IMR-90 (cell line): ENCODE measurements at regions not wholly inside any gene's neighbourhood (a gene's known extent, or its start where the extent isn't known, plus 50 kb on each side); places are given as distances from the start of the nearest gene placed in this dataset.

Experiments used
- ATAC-seq: fragments of 200-7000 bp; cut with Tn5 transposase; 2 replicates; pipeline ENCODE4 v1.9.1; 2020; ENCODE audit warnings: low read depth, mild to moderate bottlenecking, moderate library complexity
- BruUV-seq: library from RNA; stranded (reverse); fragments of 400-500 nt; replicated peaks from 2 replicates; lab custom pipeline; 2021; lab: Mats Ljungman, UMichigan
- CTCF ChIA-PET: fragments of 300-600 bp; formaldehyde crosslinking; extraction: SDS; loops from one replicate; lab custom pipeline; 2021; ENCODE audit warnings: antibody characterized with exemption; lab: Yijun Ruan, JAX
- POLR2A ChIA-PET: fragments of 300-600 bp; sonication (Branson Sonifier 250); formaldehyde crosslinking; loops from one replicate; lab custom pipeline; 2022; ENCODE audit warnings: antibody characterized with exemption; ENCODE audit not compliant: unreplicated experiment; lab: Charles Lee
- DNase-seq: peaks from one replicate; pipeline ENCODE4 v3.0.0; 2013
- H2AFZ ChIP-seq: replicated peaks from 2 replicates; pipeline ENCODE3; 2013; ENCODE audit warnings: low read length, mild to moderate bottlenecking; ENCODE audit not compliant: poor library complexity
- H2AK5ac ChIP-seq: 2 replicates; pipeline ENCODE4 v1.6.1; 2013; ENCODE audit warnings: low read depth, low read length, inconsistent platforms
- H2AK9ac ChIP-seq: replicated peaks from 2 replicates; pipeline ENCODE3; 2013; ENCODE audit warnings: mild to moderate bottlenecking, low read depth, low read length, moderate library complexity; ENCODE audit not compliant: poor library complexity
- H2BK120ac ChIP-seq: 2 replicates; pipeline ENCODE4 v1.6.1; 2013; ENCODE audit warnings: low read depth, low read length, inconsistent platforms
- H2BK15ac ChIP-seq: 3 replicates; pipeline ENCODE4 v1.6.1; 2013; ENCODE audit warnings: low read depth, low read length, inconsistent platforms
- H2BK20ac ChIP-seq: 2 replicates; pipeline ENCODE4 v1.6.1; 2013; ENCODE audit warnings: low read depth, mild to moderate bottlenecking, inconsistent platforms, low read length, moderate library complexity
- H2BK5ac ChIP-seq: 2 replicates; pipeline ENCODE4 v1.6.1; 2013; ENCODE audit warnings: mild to moderate bottlenecking, low read depth, low read length, inconsistent platforms; ENCODE audit not compliant: poor library complexity, severe bottlenecking
- H3K14ac ChIP-seq: replicated peaks from 2 replicates; pipeline ENCODE4 v1.6.1; 2013; ENCODE audit warnings: low read depth, low read length, inconsistent platforms
- H3K18ac ChIP-seq: 2 replicates; pipeline ENCODE4 v1.6.1; 2013; ENCODE audit warnings: low read depth, low read length, control low read depth
- H3K23ac ChIP-seq: 2 replicates; pipeline ENCODE4 v1.6.1; 2013; ENCODE audit warnings: low read depth, low read length, inconsistent platforms
- H3K27ac ChIP-seq: 2 replicates; pipeline ENCODE4 v1.5.1; 2013; ENCODE audit warnings: mild to moderate bottlenecking, control low read depth, low read length; ENCODE audit not compliant: insufficient read depth
- H3K27me3 ChIP-seq: 2 replicates; pipeline ENCODE4 v1.6.1; 2013; ENCODE audit warnings: low read length; ENCODE audit not compliant: control insufficient read depth, insufficient read depth
- H3K36me3 ChIP-seq: 2 replicates; pipeline ENCODE4 v1.6.1; 2013; ENCODE audit warnings: low read length, mixed read lengths; ENCODE audit not compliant: control insufficient read depth, insufficient read depth
- H3K4ac ChIP-seq: 2 replicates; pipeline ENCODE4 v1.6.1; 2013; ENCODE audit warnings: low read depth, low read length, inconsistent platforms
- H3K4me1 ChIP-seq: 2 replicates; pipeline ENCODE4 v1.6.1; 2013; ENCODE audit warnings: low read length, mixed read lengths; ENCODE audit not compliant: control insufficient read depth, insufficient read depth
- H3K4me2 ChIP-seq: 2 replicates; pipeline ENCODE4 v1.6.1; 2013; ENCODE audit warnings: low read depth, mild to moderate bottlenecking, control low read depth, low read length, moderate library complexity
- H3K4me3 ChIP-seq: 2 replicates; pipeline ENCODE4 v1.5.1; 2013; ENCODE audit warnings: low read depth, mild to moderate bottlenecking, control low read depth, low read length, moderate library complexity; ENCODE audit not compliant: insufficient read depth
- H3K56ac ChIP-seq: 2 replicates; pipeline ENCODE4 v1.6.1; 2013; ENCODE audit warnings: low read length, inconsistent platforms; ENCODE audit not compliant: insufficient read depth; ENCODE audit errors: extremely low read depth
- H3K79me1 ChIP-seq, 2 experiments: 2 replicates each; pipeline ENCODE4 v1.6.1; 2013; ENCODE audit warnings: low read length in 2 of 2, inconsistent platforms in 1 of 2, low read depth in 1 of 2
- H3K9ac ChIP-seq: 2 replicates; pipeline ENCODE4 v1.6.1; 2013; ENCODE audit warnings: low read depth, low read length, control low read depth
- H3K9me1 ChIP-seq: 2 replicates; pipeline ENCODE4 v1.6.1; 2013; ENCODE audit warnings: low read length, inconsistent platforms; ENCODE audit not compliant: insufficient read depth
- H3K9me3 ChIP-seq: 2 replicates; pipeline ENCODE4 v1.6.1; 2013; ENCODE audit warnings: low read length; ENCODE audit not compliant: control insufficient read depth, insufficient read depth
- H4K20me1 ChIP-seq: 2 replicates; pipeline ENCODE4 v1.6.1; 2013; ENCODE audit warnings: low read length, inconsistent platforms; ENCODE audit not compliant: insufficient read depth
- H4K5ac ChIP-seq: 2 replicates; pipeline ENCODE4 v1.6.1; 2013; ENCODE audit warnings: mild to moderate bottlenecking, low read depth, low read length, control low read depth
- H4K8ac ChIP-seq, 2 experiments: 2 replicates each; pipeline ENCODE4 v1.6.1; 2013; ENCODE audit warnings: low read depth in 2 of 2, low read length in 2 of 2, control low read depth in 1 of 2, inconsistent platforms in 1 of 2
- H4K91ac ChIP-seq: 2 replicates; pipeline ENCODE4 v1.6.1; 2013; ENCODE audit warnings: low read depth, low read length, inconsistent platforms; ENCODE audit not compliant: insufficient read depth
- BHLHE40 ChIP-seq: fragments of 150-350 bp; IDR thresholded peaks from 2 replicates; pipeline ENCODE4 v1.6.1; 2016; ENCODE audit warnings: mild to moderate bottlenecking, low read depth, low read length
- CEBPB ChIP-seq: IDR thresholded peaks from 2 replicates; pipeline ENCODE4 v1.6.1; 2012; ENCODE audit warnings: low read depth, low read length, improper control_type of control experiment
- CHD1 ChIP-seq: IDR thresholded peaks from 2 replicates; pipeline ENCODE4 v1.6.1; 2012; ENCODE audit warnings: low read depth, low read length, improper control_type of control experiment
- CTCF ChIP-seq: conservative IDR thresholded peaks from 2 replicates; pipeline ENCODE4 v1.5.1; 2012; ENCODE audit warnings: mild to moderate bottlenecking, low read depth, low read length, improper control_type of control experiment
- ELK1 ChIP-seq: fragments of 150-350 bp; IDR thresholded peaks from 2 replicates; pipeline ENCODE4 v1.6.1; 2016; ENCODE audit warnings: low read depth, mild to moderate bottlenecking, low read length, moderate library complexity, borderline replicate concordance
- FOS ChIP-seq: fragments of 150-350 bp; IDR thresholded peaks from 2 replicates; pipeline ENCODE4 v1.6.1; 2016; ENCODE audit warnings: low read depth, low read length
- MAFK ChIP-seq: IDR thresholded peaks from 2 replicates; pipeline ENCODE4 v1.6.1; 2012; ENCODE audit warnings: low read depth, low read length, improper control_type of control experiment
- MAZ ChIP-seq: IDR thresholded peaks from 2 replicates; pipeline ENCODE4 v1.6.1; 2012; ENCODE audit warnings: low read depth, mild to moderate bottlenecking, low read length, improper control_type of control experiment, moderate library complexity, borderline replicate concordance
- MXI1 ChIP-seq: IDR thresholded peaks from 2 replicates; pipeline ENCODE4 v1.6.1; 2012; ENCODE audit warnings: low read depth, mild to moderate bottlenecking, low read length, moderate library complexity, borderline replicate concordance
- NFE2L2 ChIP-seq: fragments of 150-350 bp; IDR thresholded peaks from 2 replicates; pipeline ENCODE4 v1.6.1; 2016; ENCODE audit warnings: low read depth, mild to moderate bottlenecking, low read length
- POLR2A ChIP-seq: IDR thresholded peaks from 2 replicates; pipeline ENCODE4 v1.6.1; 2012; ENCODE audit warnings: mild to moderate bottlenecking, low read depth, low read length
- RAD21 ChIP-seq: IDR thresholded peaks from 2 replicates; pipeline ENCODE4 v1.6.1; 2012; ENCODE audit warnings: low read length, improper control_type of control experiment
- RCOR1 ChIP-seq: IDR thresholded peaks from 2 replicates; pipeline ENCODE4 v1.6.1; 2012; ENCODE audit warnings: mild to moderate bottlenecking, low read length, improper control_type of control experiment; ENCODE audit not compliant: insufficient replicate concordance
- RFX5 ChIP-seq: IDR thresholded peaks from 2 replicates; pipeline ENCODE4 v1.8.0; 2012; ENCODE audit warnings: low read depth, mild to moderate bottlenecking, low read length, moderate library complexity
- SMC3 ChIP-seq: fragments of 150-350 bp; IDR thresholded peaks from 2 replicates; pipeline ENCODE4 v1.6.1; 2016; ENCODE audit warnings: low read depth, mild to moderate bottlenecking, antibody characterized with exemption, low read length, moderate library complexity
- USF2 ChIP-seq: fragments of 150-350 bp; IDR thresholded peaks from 2 replicates; pipeline ENCODE4 v1.6.1; 2017; ENCODE audit warnings: mild to moderate bottlenecking, antibody characterized with exemption, low read length, low read depth
- WGBS, 2 experiments: methylation state at CpG; one replicate each; pipeline versions ENCODE4 v1.1.5 to v1.1.7; 2013; ENCODE audit warnings: missing lambda C conversion rate in 2 of 2; ENCODE audit not compliant: insufficient read length in 1 of 2; ENCODE audit errors: extremely low coverage in 2 of 2; 5-methylcytosine and 5-hydroxymethylcytosine counted together
- dilution Hi-C: fragments of 300-500 bp; cut with HindIII; formaldehyde crosslinking; loops from one replicate; pipeline ENCODE4 v1.14.3; 2018; ENCODE audit warnings: low sequenced_read_pairs; ENCODE audit not compliant: unreplicated experiment
- in situ Hi-C: fragments of 300-500 bp; cut with MboI; formaldehyde crosslinking; loops from 3 replicates; pipeline ENCODE4 v1.14.3; 2019; ENCODE audit warnings: low sequenced_read_pairs, inconsistent platforms, mixed read lengths
- intact Hi-C: fragments of 100-400 bp; cut with micrococcal nuclease; formaldehyde crosslinking; loops from 2 replicates; pipeline ENCODE4 v1.10.0; 2022

- H3K36me3 ChIP-seq, result no peaks in the 10 kb centered on the region
- dilution Hi-C loops, result no loop called here
- BruUV-seq, result no TSS peak
- H3K27me3 ChIP-seq, result no peaks in the 10 kb centered on the region
- no peak overlapping the region for H2BK120ac ChIP-seq
- H3K18ac ChIP-seq, result no peak overlapping the region
- ATAC-seq (no peak), DNase-seq (no peak)
- no peak overlapping the region for H3K14ac ChIP-seq
- H4K8ac ChIP-seq, result no peak overlapping the region
- H2AK9ac ChIP-seq, result no peak overlapping the region
- H4K91ac ChIP-seq, result no peak overlapping the region
- no peaks in the 10 kb centered on the region for H3K79me1 ChIP-seq
- no peak overlapping the region for H3K9ac ChIP-seq
- no peak overlapping the region for H3K27ac ChIP-seq
- no peaks in the 10 kb centered on the region for H3K4me1 ChIP-seq
- no peak overlapping the region for H3K4me3 ChIP-seq
- no peak overlapping the region for H3K4ac ChIP-seq
- no peaks in the 10 kb centered on the region for H3K9me1 ChIP-seq
- no peak overlapping the region for H2AK5ac ChIP-seq
- H3K4me2 ChIP-seq, result no peak overlapping the region
- in situ Hi-C loops, result no loop called here
- no peak overlapping the region for H2BK15ac ChIP-seq
- no peak overlapping the region for H3K23ac ChIP-seq
- H2AFZ ChIP-seq, result no peak overlapping the region
- H2BK5ac ChIP-seq, result no peak overlapping the region
- no peaks in the 10 kb centered on the region for H3K9me3 ChIP-seq
- no peak overlapping the region for H2BK20ac ChIP-seq
- H3K56ac ChIP-seq, result no peak overlapping the region
- H4K5ac ChIP-seq, result no peak overlapping the region
- ChIA-PET CTCF (no interaction called here), POLR2A (no interaction called here)
- H4K20me1 ChIP-seq, result no peaks in the 10 kb centered on the region
- no CpG with 5 or more reads among the region's 3 CpGs for WGBS, 2 experiments
- TF ChIP-seq BHLHE40 (no peak), ELK1 (no peak), CHD1 (no peak), CTCF (no peak), MXI1 (no peak), MAZ (no peak), CEBPB (no peak), NFE2L2 (no peak), RAD21 (no peak), FOS (no peak), RFX5 (no peak), USF2 (no peak), POLR2A (no peak), RCOR1 (no peak), SMC3 (no peak), MAFK (no peak)
- intact Hi-C loops, result no loop called here
Measured at GRCh38 chrX:122203399-122203798, 980.7 kb upstream of the GRIA3 start.
